Thyroid gland (tissue), 4 donors: ENCODE measurements at regions not wholly inside any gene's neighbourhood (a gene's known extent, or its start where the extent isn't known, plus 50 kb on each side); places are given as distances from the start of the nearest gene placed in this dataset.

Source experiments
- DNase-seq, 2 donors: peaks; one replicate each; pipeline ENCODE4 v3.0.0-alpha.2; 2019
- H3K27ac ChIP-seq, 3 donors: fragments of 200-600 bp; sonication (generic); 1 replicate in 2 of 3; 2 replicates in 1 of 3; pipeline ENCODE4 v1.5.1; 2016 to 2019; ENCODE audit warnings: mild to moderate bottlenecking in 1 of 3, moderate library complexity in 1 of 3
- H3K27me3 ChIP-seq: fragments of 200-600 bp; sonication (generic); one replicate; pipeline ENCODE4 v1.5.1; 2019
- H3K36me3 ChIP-seq, 2 donors: fragments of 200-600 bp; sonication (generic); one replicate each; pipeline ENCODE4 v1.5.1; 2016 to 2019
- H3K4me1 ChIP-seq, 2 donors: fragments of 200-600 bp; sonication (generic); one replicate each; pipeline ENCODE4 v1.5.1; 2017 to 2019
- H3K4me3 ChIP-seq, 3 donors: fragments of 200-600 bp; sonication (generic); replicated peaks in 1 of 3; 1 replicate in 2 of 3; 2 replicates in 1 of 3; pipeline ENCODE4 v1.5.1; 2016; ENCODE audit warnings: mild to moderate bottlenecking in 1 of 3
- H3K9me3 ChIP-seq: fragments of 200-600 bp; sonication (generic); one replicate; pipeline ENCODE4 v1.5.1; 2017
- POLR2A ChIP-seq, 2 donors: fragments of 450-650 bp; IDR thresholded peaks; one replicate each; pipeline ENCODE4 v1.6.1; 2017; ENCODE audit warnings: antibody characterized with exemption in 2 of 2, mild to moderate bottlenecking in 2 of 2, moderate library complexity in 1 of 2
- WGBS, 2 donors: methylation state at CpG; one replicate each; pipeline ENCODE4 v1.1.5; 2017; 5-methylcytosine and 5-hydroxymethylcytosine counted together
- intact Hi-C: fragments of 100-400 bp; cut with DNase I; formaldehyde crosslinking; loops from one replicate; pipeline ENCODE4 v1.15.1; 2023
- TF ChIP-seq, protein P1 (sequence below), 6 experiments: fragments of 200-600 bp in 3 of 6; fragments of 450-650 bp in 3 of 6; sonication (generic) in 3 of 6; IDR thresholded peaks; one replicate each; pipeline ENCODE4 v1.5.1; 2016 to 2019; ENCODE audit warnings: antibody characterized with exemption in 6 of 6, mild to moderate bottlenecking in 2 of 6, inconsistent platforms in 1 of 6, moderate library complexity in 1 of 6

DNA sequence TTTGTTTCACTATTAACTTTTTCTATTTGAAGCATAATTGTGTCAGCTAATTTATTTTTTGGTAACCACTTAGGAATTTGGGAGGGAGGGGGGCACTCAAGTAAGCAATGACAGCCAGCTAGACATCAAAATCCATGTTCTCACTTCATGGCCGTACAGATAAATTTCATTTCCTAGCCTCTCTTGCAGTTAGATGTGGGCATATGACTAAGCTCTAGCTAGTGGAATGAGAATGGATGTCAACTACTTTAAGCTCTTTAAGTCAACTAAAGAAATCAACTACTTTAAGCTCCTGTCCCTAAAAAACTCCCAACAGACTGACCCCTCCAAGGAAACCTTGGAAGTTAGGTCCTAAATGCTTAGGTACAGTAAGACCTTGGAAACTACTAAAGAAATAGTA, 92.0 kb downstream of the KCNRG start:
- Histone ChIP-seq H3K27me3 (no peaks in the 10 kb centered on the region), H3K4me3 (no peak overlapping the region), H3K9me3 (no peaks in the 10 kb centered on the region), H3K27ac (no peak overlapping the region), H3K4me1 (peaks cover 4 to 13% of the 10 kb centered on the region in 2 donors), H3K36me3 (no peaks in the 10 kb centered on the region)
- WGBS, 2 donors, result 83 to 88% methylated on average over 1 of the region's 1 CpG
- no peak for TF ChIP-seq POLR2A (IDR thresholded peaks at IDR 0.05)
- TF ChIP-seq, protein P1, sequence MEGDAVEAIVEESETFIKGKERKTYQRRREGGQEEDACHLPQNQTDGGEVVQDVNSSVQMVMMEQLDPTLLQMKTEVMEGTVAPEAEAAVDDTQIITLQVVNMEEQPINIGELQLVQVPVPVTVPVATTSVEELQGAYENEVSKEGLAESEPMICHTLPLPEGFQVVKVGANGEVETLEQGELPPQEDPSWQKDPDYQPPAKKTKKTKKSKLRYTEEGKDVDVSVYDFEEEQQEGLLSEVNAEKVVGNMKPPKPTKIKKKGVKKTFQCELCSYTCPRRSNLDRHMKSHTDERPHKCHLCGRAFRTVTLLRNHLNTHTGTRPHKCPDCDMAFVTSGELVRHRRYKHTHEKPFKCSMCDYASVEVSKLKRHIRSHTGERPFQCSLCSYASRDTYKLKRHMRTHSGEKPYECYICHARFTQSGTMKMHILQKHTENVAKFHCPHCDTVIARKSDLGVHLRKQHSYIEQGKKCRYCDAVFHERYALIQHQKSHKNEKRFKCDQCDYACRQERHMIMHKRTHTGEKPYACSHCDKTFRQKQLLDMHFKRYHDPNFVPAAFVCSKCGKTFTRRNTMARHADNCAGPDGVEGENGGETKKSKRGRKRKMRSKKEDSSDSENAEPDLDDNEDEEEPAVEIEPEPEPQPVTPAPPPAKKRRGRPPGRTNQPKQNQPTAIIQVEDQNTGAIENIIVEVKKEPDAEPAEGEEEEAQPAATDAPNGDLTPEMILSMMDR (IDR thresholded peaks at IDR 0.05), result no peak
- intact Hi-C loops, result no loop called here
- DNase-seq, result no peak

DNA sequence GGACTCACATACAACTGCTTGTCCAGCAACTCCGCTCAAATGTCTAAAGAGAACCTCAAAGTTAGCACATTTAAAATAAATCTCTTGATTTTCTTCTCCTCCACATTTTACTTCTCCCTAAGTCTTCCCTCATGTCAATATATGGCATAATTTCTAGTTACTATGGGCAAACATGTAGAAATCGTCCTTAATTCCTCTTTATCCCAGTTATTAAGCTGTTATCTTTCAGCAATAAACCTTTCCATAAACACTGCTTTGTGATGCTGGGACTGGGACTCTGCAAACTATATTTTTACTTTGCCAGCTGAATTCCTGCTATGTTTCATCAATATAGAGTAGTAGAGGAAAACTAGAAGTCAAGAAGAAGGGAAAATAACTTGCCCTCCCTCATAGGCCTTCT, 99.7 kb downstream of the KCNRG start:
- Histone ChIP-seq H3K4me1 (peaks cover 0 to 11% of the 10 kb centered on the region in 2 donors), H3K4me3 (no peak overlapping the region), H3K36me3 (no peaks in the 10 kb centered on the region), H3K27ac (no peak overlapping the region), H3K9me3 (no peaks in the 10 kb centered on the region), H3K27me3 (no peaks in the 10 kb centered on the region)
- intact Hi-C loops, result no loop called here
- DNase-seq, result no peak
- WGBS, 2 donors, result 95 to 97% methylated on average over 2 of the region's 2 CpGs
- TF ChIP-seq, protein P1 (IDR thresholded peaks at IDR 0.05), result no peak
- no peak for TF ChIP-seq POLR2A (IDR thresholded peaks at IDR 0.05)

DNA sequence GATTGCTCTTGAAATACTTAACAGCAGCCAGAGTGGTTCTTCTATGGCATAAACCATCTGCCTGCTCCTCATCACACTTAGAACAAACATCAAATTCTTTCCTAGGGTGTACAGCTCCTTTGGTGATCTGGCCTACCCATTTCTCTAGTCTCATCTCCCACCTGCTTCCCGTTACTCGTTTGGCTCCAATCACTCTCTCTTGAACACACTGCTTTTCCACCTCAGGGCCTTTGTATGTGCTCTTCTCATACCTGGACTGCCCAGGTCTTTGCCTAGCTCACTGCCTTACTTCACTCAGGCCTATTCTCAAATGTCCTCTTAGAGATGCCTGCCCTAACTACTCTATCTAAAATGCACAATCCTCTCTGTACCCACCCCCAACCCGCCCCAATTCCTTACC, 100.5 kb downstream of the KCNRG start:
- Histone ChIP-seq H3K27me3 (no peaks in the 10 kb centered on the region), H3K36me3 (no peaks in the 10 kb centered on the region), H3K9me3 (no peaks in the 10 kb centered on the region), H3K27ac (no peak overlapping the region), H3K4me1 (peaks cover 0 to 11% of the 10 kb centered on the region in 2 donors), H3K4me3 (no peak overlapping the region)
- 93 to 95% methylated on average over 3 of the region's 3 CpGs for WGBS, 2 donors
- DNase-seq, result no peak
- intact Hi-C loops, result no loop called here
- TF ChIP-seq, protein P1 (IDR thresholded peaks at IDR 0.05), result no peak
- no peak for TF ChIP-seq POLR2A (IDR thresholded peaks at IDR 0.05)

DNA sequence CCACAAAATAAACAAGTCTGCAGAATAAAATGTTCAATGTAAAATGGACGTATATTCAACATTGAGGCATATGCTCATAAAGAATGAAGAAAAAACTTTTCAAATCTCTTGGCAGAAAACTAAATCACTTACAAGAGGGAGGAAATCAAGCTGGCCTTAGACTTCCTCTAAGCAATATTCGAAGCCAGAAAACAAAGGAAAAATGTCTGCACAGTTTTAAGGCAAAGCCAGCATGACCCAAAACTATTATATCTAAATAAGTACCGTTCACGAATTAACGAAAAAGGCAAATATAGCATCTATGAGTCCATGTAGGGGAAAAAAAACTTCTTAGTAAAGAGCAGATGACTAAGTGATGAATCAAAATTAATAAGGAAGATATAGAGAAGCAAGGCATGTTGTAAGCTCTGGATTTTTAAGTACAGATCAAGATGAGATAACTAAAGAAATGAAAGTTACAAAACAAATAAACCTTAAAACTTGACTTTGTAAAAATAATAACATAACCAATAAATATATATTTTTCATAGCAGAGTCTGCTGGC, 101.3 kb downstream of the KCNRG start:
- no peak for TF ChIP-seq POLR2A (IDR thresholded peaks at IDR 0.05)
- TF ChIP-seq, protein P1 (IDR thresholded peaks at IDR 0.05), result no peak
- peaks cover 0 to 11% of the 10 kb centered on the region in 2 donors for H3K4me1 ChIP-seq
- no peaks in the 10 kb centered on the region for H3K9me3 ChIP-seq
- DNase-seq, result no peak
- H3K27ac ChIP-seq, result no peak overlapping the region
- H3K36me3 ChIP-seq, result no peaks in the 10 kb centered on the region
- 63 to 76% methylated on average over 5 of the region's 5 CpGs for WGBS, 2 donors
- no peaks in the 10 kb centered on the region for H3K27me3 ChIP-seq
- intact Hi-C loops, result no loop called here
- no peak overlapping the region for H3K4me3 ChIP-seq

DNA sequence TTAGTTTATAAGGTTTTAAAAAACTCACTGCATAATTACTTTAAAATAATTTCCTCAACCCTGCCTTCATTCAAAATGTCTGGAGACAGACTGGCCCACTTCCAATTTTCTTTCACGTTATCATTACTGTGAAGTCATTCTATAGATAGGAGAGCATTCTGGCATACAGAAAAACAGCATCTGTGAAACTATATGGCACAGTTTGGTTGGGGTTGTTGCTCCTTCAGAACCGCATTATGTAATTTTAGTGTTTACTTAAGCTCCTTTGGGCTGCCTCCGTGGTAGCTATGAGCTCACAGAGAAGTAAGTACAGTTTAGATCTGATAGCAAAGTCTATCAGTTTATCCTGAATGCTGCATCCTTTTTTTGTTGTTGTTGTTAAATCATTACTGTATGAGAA, 104.3 kb downstream of the KCNRG start:
- intact Hi-C loops, result no loop called here
- Histone ChIP-seq H3K4me1 (peaks cover 0 to 19% of the 10 kb centered on the region in 2 donors), H3K4me3 (no peak overlapping the region), H3K36me3 (no peaks in the 10 kb centered on the region), H3K9me3 (no peaks in the 10 kb centered on the region), H3K27me3 (no peaks in the 10 kb centered on the region), H3K27ac (no peak overlapping the region)
- TF ChIP-seq POLR2A (IDR thresholded peaks at IDR 0.05), result no peak
- TF ChIP-seq, protein P1 (IDR thresholded peaks at IDR 0.05), result no peak
- 63 to 71% methylated on average over 3 of the region's 3 CpGs for WGBS, 2 donors
- no peak for DNase-seq
